Colonic mucosa (tissue), 4 donors: ENCODE measurements at regions not wholly inside any gene's neighbourhood (a gene's known extent, or its start where the extent isn't known, plus 50 kb on each side); places are given as distances from the start of the nearest gene placed in this dataset.

Experiments
- DNase-seq: peaks from one replicate; pipeline ENCODE4 v3.0.0-alpha.2; 2020
- H3K27ac ChIP-seq: fragments of 200-600 bp; one replicate; pipeline ENCODE4 v1.8.0; 2021
- H3K27me3 ChIP-seq: fragments of 200-600 bp; one replicate; pipeline ENCODE4 v1.8.0; 2021
- H3K36me3 ChIP-seq: fragments of 200-600 bp; one replicate; pipeline ENCODE4 v1.8.0; 2021
- H3K4me1 ChIP-seq: fragments of 200-600 bp; one replicate; pipeline ENCODE4 v1.8.0; 2021; ENCODE audit warnings: mild to moderate bottlenecking
- H3K4me3 ChIP-seq: fragments of 200-600 bp; one replicate; pipeline ENCODE4 v1.8.0; 2021
- H3K9ac ChIP-seq, 2 donors: one replicate each; pipeline ENCODE4 v1.7.0; 2013; ENCODE audit warnings: control low read depth in 2 of 2, low read depth in 2 of 2, low read length in 2 of 2
- H3K9me3 ChIP-seq: fragments of 200-600 bp; one replicate; pipeline ENCODE4 v1.8.0; 2021
- CTCF ChIP-seq: fragments of 200-600 bp; IDR thresholded peaks from one replicate; pipeline ENCODE4 v1.8.0; 2022; ENCODE audit warnings: antibody characterized with exemption, mild to moderate bottlenecking
- intact Hi-C: fragments of 100-400 bp; cut with DNase I; formaldehyde crosslinking; loops from one replicate; pipeline ENCODE4 v1.14.1; 2022
- donor health status: healthy.
- donor health status: DM: no; HTN: no; CAD: no.
- donor health status: DM: no; HTN: no; CAD: no.

GRCh38 chr1:87790756-87791155 lies 462.1 kb downstream of the LMO4 start:
- no peak overlapping the region for H3K4me3 ChIP-seq
- DNase-seq, result no peak
- no peaks in the 10 kb centered on the region for H3K27me3 ChIP-seq
- H3K4me1 ChIP-seq, result peaks cover 2% of the 10 kb centered on the region
- no peak for TF ChIP-seq CTCF
- H3K36me3 ChIP-seq, result no peaks in the 10 kb centered on the region
- no peaks in the 10 kb centered on the region for H3K9me3 ChIP-seq
- no peak overlapping the region for H3K27ac ChIP-seq
- intact Hi-C loops, result no loop called here
- no peak overlapping the region for H3K9ac ChIP-seq

DNA sequence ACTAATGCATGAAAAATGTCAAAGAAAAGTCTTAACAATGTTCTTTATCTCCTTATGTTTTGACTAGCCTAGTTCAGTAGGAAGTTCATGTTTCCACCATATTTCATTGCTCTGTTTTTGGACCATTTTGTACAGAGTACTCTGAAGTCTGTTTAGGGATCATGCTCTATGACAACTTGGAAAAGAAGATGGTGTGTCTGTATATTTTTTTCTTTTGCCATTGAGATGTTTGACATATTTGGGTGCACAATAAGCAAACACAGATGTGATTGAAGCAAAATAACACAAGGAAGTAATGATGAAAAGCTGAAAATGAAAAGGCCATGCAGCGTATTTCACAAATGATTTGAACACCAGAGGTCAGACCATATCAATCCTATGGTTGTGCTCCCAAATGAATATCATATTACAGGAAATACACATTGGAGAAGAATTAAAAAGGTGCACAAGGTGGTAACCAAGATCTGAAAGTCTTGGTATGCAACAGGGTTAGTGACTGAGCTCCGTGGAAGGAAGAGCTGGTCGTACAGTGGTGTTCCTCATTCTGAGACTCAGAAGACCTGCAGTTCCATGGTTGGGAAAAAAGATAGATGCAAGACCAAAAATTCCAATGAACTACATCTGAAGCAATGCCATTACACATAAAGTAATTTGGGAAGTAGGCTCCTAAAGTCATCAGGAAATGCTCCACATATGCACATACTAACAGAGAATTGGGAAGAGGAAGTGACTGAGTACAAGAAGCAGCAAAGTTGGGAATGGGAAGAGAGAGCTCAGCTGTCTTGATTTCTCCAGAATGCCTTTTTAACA lies 463.5 kb downstream of the LMO4 start:
- H3K4me1 ChIP-seq, result peaks cover 6% of the 10 kb centered on the region
- intact Hi-C loops, result no loop called here
- H3K27me3 ChIP-seq, result no peaks in the 10 kb centered on the region

DNA sequence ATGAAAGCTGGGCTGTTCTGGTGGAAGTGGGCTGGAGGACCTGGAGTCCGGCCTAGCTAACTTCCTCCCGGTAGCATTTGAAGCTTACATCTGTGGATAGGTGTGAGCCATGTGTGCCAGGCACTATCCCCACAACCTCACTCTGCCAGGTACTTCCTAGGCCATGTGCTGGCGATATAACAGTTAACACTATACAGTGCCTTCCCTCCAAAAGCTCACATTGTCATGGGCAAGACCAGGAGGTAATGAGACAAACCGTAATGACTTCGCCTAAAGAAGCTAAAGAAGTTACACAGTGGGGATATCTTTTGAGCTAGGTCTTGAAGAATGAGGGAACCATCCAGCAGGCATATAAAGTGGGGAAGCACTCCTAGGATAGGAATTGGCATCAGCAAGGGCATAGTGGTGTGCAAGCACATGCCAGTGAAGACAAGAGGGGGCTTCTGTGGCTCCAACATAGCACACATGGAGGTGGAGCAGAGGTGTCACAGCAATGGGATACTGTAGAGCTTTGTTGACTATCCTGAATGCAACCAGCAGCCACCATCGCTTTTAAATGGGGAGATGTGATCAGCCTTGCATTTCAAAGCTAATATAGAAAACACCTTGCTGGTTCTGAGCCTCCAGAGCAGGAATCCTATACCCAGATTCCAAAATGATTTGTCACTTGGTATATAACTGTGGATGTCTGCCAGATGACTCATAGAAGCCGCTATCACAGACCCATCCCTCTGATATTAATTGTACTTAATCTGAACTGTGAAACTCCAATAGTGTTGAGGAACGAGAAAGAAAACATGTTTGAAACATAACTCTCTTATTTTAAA lies 466.3 kb downstream of the LMO4 start:
- Histone ChIP-seq H3K4me1 (peaks cover 6% of the 10 kb centered on the region), H3K9me3 (no peaks in the 10 kb centered on the region), H3K27ac (no peak overlapping the region), H3K36me3 (no peaks in the 10 kb centered on the region), H3K4me3 (no peak overlapping the region), H3K9ac (no peak overlapping the region), H3K27me3 (no peaks in the 10 kb centered on the region)
- no peak for DNase-seq
- no peak for TF ChIP-seq CTCF
- intact Hi-C loops, result no loop called here

More for the DNA sequence above, 463.5 kb downstream of the LMO4 start:
- no peaks in the 10 kb centered on the region for H3K9me3 ChIP-seq
- no peak for TF ChIP-seq CTCF
- no peak overlapping the region for H3K4me3 ChIP-seq
- H3K36me3 ChIP-seq, result no peaks in the 10 kb centered on the region
- DNase-seq, result no peak
- H3K9ac ChIP-seq, result no peak overlapping the region
- H3K27ac ChIP-seq, result no peak overlapping the region

DNA sequence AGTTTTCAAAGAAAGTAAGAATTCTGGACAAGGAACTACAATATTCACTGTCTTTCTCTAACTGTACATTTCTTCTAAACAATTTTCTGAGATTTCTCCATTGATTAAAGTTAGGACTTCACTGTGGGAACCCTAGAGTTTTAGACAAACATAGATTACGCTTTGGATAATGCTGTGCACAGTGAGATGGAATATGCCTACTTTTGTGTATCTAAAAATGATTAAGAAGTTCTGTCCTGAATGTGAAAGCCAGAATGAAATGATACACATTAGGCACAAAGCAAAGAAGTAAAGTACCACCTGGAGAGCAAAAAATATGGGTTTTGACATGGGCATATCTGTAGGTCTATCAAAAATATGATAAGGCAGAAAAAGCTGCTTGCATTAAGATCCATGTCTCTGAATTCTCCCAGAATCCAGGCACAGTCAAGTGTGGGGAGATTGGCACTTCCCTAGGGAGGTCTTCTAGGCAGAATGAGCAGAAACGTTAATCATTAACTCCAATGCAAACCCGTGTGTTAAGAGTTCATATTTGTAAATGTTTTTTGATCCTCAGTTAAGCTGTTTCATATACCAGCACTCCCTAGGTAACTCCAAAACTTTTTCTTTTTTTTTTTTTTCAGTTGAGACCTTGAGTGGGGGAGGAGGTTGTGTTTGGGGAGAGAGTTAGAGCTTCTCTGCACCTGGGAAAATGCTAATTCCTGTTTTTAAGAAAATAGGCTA lies 467.1 kb downstream of the LMO4 start:
- H3K9ac ChIP-seq, result no peak overlapping the region
- DNase-seq, result peak; percentile 30
- H3K27ac ChIP-seq, result no peak overlapping the region
- H3K9me3 ChIP-seq, result no peaks in the 10 kb centered on the region
- peaks cover 6% of the 10 kb centered on the region for H3K4me1 ChIP-seq
- TF ChIP-seq CTCF, result no peak
- intact Hi-C loops, result no loop called here
- H3K4me3 ChIP-seq, result no peak overlapping the region
- H3K27me3 ChIP-seq, result no peaks in the 10 kb centered on the region
- H3K36me3 ChIP-seq, result no peaks in the 10 kb centered on the region

- intact Hi-C loops, result no loop called here
- no peak overlapping the region for H3K4me3 ChIP-seq
- H3K36me3 ChIP-seq, result no peaks in the 10 kb centered on the region
- H3K4me1 ChIP-seq, result peaks cover 6% of the 10 kb centered on the region
- no peak for TF ChIP-seq CTCF
- H3K27ac ChIP-seq, result no peak overlapping the region
- no peaks in the 10 kb centered on the region for H3K27me3 ChIP-seq
- H3K9ac ChIP-seq, result no peak overlapping the region
- H3K9me3 ChIP-seq, result no peaks in the 10 kb centered on the region
- DNase-seq, result no peak
Observed at GRCh38 chr1:87796471-87796901, 467.8 kb downstream of the LMO4 start.
